ENCODE measurements at regions not wholly inside any gene's neighbourhood (a gene's known extent, or its start where the extent isn't known, plus 50 kb on each side); places are given as distances from the start of the nearest gene placed in this dataset.

GRCh38 chr6:114403858-114404257 lies 61.0 kb upstream of the HS3ST5 start:
- no peak for DNase-seq

DNA sequence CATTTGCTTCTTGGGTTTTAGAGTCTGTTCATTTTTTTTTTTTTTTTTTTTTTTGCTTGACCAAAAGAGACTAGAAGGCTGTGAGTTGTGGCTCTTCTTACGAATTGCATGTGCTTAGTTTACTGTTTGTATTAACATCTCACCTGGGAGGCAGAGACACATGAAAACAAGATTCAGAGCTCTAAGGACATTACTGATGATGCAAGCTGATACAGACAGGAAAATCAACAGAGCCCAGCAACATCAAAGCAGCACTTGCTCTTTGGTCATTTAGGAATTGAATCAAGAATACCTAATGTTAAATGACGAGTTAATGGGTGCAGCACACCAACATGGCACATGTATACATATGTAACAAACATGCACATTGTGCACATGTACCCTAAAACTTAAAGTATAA lies 55.7 kb upstream of the HS3ST5 start:
- DNase-seq: no peak
